ENCODE measurements at regions not wholly inside any gene's neighbourhood (a gene's known extent, or its start where the extent isn't known, plus 50 kb on each side); places are given as distances from the start of the nearest gene placed in this dataset.

DNA sequence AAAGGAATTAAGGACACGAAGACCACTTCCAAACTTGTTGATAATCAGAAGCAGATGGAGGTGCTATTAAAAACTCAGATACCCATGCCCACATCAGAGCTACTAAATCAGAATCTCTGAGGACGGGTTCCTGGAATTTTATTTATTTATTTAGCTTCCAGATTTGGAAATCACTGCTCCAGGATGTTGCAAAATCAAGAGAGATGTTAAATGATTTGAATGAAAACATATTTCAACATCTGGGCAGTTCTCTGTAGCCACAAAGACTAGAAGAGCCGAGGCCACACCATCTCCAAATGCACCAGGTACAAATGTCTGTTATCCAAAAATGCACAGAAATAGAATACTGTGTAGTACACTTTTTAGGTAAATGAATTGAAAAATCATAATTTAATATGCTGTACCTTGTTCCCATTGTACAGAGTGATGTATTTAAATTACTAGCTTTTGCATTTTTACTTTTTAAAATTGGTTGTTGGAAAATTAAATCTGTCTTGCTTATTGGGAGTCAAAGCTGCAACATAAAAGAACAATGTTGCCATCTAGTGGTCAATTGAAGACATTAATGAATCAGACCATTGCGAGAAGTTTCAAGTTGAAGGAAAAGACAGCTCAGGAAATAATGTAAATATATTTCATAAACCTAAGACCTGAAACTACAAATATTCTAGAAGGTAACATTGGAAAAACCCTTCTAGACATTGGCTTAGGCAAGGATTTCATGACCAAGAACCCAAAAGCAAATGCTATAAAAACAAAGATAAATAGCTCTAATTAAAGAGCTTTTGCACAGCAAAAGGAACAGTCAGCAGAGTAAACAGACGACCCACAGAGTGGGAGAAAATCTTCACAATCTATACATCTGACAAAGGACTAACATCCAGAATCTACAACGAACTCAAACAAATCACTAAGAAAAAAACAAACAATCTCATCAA, 151.3 kb upstream of the TTC29 start:
- peak; percentile 61 for TF ChIP-seq CTCF (IDR thresholded peaks at IDR 0.05; ENCODE audit: low read depth, low read length, poor library complexity, severe bottlenecking)
- TF ChIP-seq EZH2phosphoT487 (IDR thresholded peaks at IDR 0.05; ENCODE audit: borderline replicate concordance, low read length): no peak

All from DOHH2 (cell line).